K562 (cell line): ENCODE measurements at regions not wholly inside any gene's neighbourhood (a gene's known extent, or its start where the extent isn't known, plus 50 kb on each side); places are given as distances from the start of the nearest gene placed in this dataset.
A peak's percentile ranks its signal among the peaks of the same experiment; 100 is the strongest.

Experiments used
- ATAC-seq: fragments of 200-7000 bp; cut with Tn5 transposase; 3 replicates; pipeline ENCODE4 v1.9.1; 2020; ENCODE audit warnings: moderate library complexity
- BruUV-seq: library from RNA; stranded (reverse); fragments of 400-500 nt; replicated peaks from 2 replicates; lab custom pipeline; 2021; lab: Mats Ljungman, UMichigan
- CTCF ChIA-PET: fragments of 300-600 bp; formaldehyde crosslinking; extraction: SDS; loops from one replicate; lab custom pipeline; 2021; ENCODE audit warnings: low intra/inter-chr PET ratio; lab: Yijun Ruan, JAX
- POLR2A ChIA-PET: fragments of 300-600, 350-650 bp; sonication (Branson Sonifier 250); formaldehyde crosslinking; extraction: SDS; loops from one replicate; lab custom pipeline; 2021; ENCODE audit warnings: antibody characterized with exemption, inconsistent platforms; lab: Yijun Ruan, JAX
- DNase-seq, 4 experiments: peaks; one replicate each; pipeline versions ENCODE4 v3.0.0 to v3.0.0-alpha.2; 2011 to 2018; ENCODE audit warnings: low spot score in 3 of 4, mixed read lengths in 3 of 4; ENCODE audit errors: extremely low read depth in 1 of 4
- FAIRE-seq: peaks from 2 replicates; lab custom pipeline; 2011; peaks lifted over from hg19 to GRCh38; lab: Jason Lieb, UNC
- H2AFZ ChIP-seq: 2 replicates; pipeline ENCODE4 v1.6.0; 2011; ENCODE audit warnings: low read depth, low read length, control low read depth, inconsistent platforms
- H3K27ac ChIP-seq: fragments of 200-600 bp; 3 replicates; pipeline ENCODE4 v1.8.0; 2011; ENCODE audit warnings: low read depth, mild to moderate bottlenecking, control low read depth, inconsistent platforms, low read length, moderate library complexity, mixed read lengths; ENCODE audit errors: extremely low read depth
- H3K27me3 ChIP-seq, 2 experiments: fragments of 300-600 bp in 1 of 2; 2 replicates in 1 of 2; 3 replicates in 1 of 2; pipeline versions ENCODE4 v1.6.0 to v1.8.0; 2011; ENCODE audit warnings: inconsistent platforms in 2 of 2, low read length in 2 of 2, mild to moderate bottlenecking in 1 of 2, mixed read lengths in 1 of 2, moderate library complexity in 1 of 2; ENCODE audit not compliant: control insufficient read depth in 2 of 2, insufficient read depth in 2 of 2
- H3K36me3 ChIP-seq: fragments of 300-600 bp; 3 replicates; pipeline ENCODE4 v1.8.0; 2011; ENCODE audit warnings: mild to moderate bottlenecking, low read length, inconsistent platforms; ENCODE audit not compliant: control insufficient read depth, insufficient read depth
- H3K4me1 ChIP-seq, 2 experiments: fragments of 200-600 bp in 1 of 2; replicated peaks in 1 of 2; 2 replicates in 1 of 2; 3 replicates in 1 of 2; pipeline versions ENCODE4 v1.5.1 to v1.8.0; 2011; ENCODE audit warnings: inconsistent platforms in 2 of 2, low read length in 2 of 2, mild to moderate bottlenecking in 1 of 2, mixed read lengths in 1 of 2, moderate library complexity in 1 of 2; ENCODE audit not compliant: control insufficient read depth in 2 of 2, insufficient read depth in 2 of 2
- H3K4me2 ChIP-seq: 2 replicates; pipeline ENCODE4 v1.6.1; 2011; ENCODE audit warnings: low read length, control low read depth, inconsistent platforms, mixed read lengths; ENCODE audit not compliant: insufficient read depth
- H3K4me3 ChIP-seq: fragments of 200-600 bp; sonication (generic), shearing (Covaris generic); 2 replicates; pipeline ENCODE4 v1.5.1; 2016; ENCODE audit warnings: control low read depth, inconsistent platforms
- H3K79me2 ChIP-seq: fragments of 200-600 bp; 3 replicates; pipeline ENCODE4 v1.8.0; 2011; ENCODE audit warnings: low read length, inconsistent platforms; ENCODE audit not compliant: control insufficient read depth, insufficient read depth
- H3K9ac ChIP-seq, 2 experiments: 2 replicates each; pipeline versions ENCODE4 v1.6.0 to v1.6.1; 2011; ENCODE audit warnings: low read depth in 2 of 2, low read length in 2 of 2, control low read depth in 1 of 2, inconsistent platforms in 1 of 2, mild to moderate bottlenecking in 1 of 2, mixed read lengths in 1 of 2; ENCODE audit not compliant: insufficient read depth in 1 of 2
- H3K9me1 ChIP-seq: one replicate; pipeline ENCODE4 v1.6.0; 2011; ENCODE audit warnings: inconsistent platforms, mild to moderate bottlenecking, low read length, moderate library complexity; ENCODE audit not compliant: control insufficient read depth, insufficient read depth
- H3K9me3 ChIP-seq: replicated peaks from 2 replicates; pipeline ENCODE4 v1.5.1; 2011; ENCODE audit warnings: low read depth, low read length, inconsistent platforms; ENCODE audit not compliant: control insufficient read depth, insufficient read depth
- H4K20me1 ChIP-seq: replicated peaks from 2 replicates; pipeline ENCODE4 v1.6.1; 2011; ENCODE audit warnings: low read length, inconsistent platforms, mixed read lengths; ENCODE audit not compliant: control insufficient read depth, insufficient read depth
- NFATC3 ChIP-seq: fragments of 450-650 bp; IDR thresholded peaks from 2 replicates; pipeline ENCODE4 v1.6.1; 2017; ENCODE audit warnings: mild to moderate bottlenecking
- NFIX ChIP-seq: fragments of 250-450 bp; sonication (Bioruptor Pico); IDR thresholded peaks from 2 replicates; pipeline ENCODE4 v1.4.0; 2020; ENCODE audit warnings: low read depth, mild to moderate bottlenecking, moderate library complexity
- ZFPM2 ChIP-seq: fragments of 250-450 bp; sonication (Bioruptor Pico); IDR thresholded peaks from 2 replicates; pipeline ENCODE4 v1.5.1; 2022; ENCODE audit warnings: mild to moderate bottlenecking
- WGBS: fragments of 100-300 bp; shearing (Covaris generic); methylation state at CpG from one replicate; pipeline ENCODE4 v1.1.6; 2016; ENCODE audit warnings: low coverage, mixed read lengths; ENCODE audit not compliant: insufficient coverage; ENCODE audit errors: missing lambda C conversion rate; 5-methylcytosine and 5-hydroxymethylcytosine counted together
- in situ Hi-C: fragments of 300-500 bp; cut with MboI; formaldehyde crosslinking; loops from 4 replicates; pipeline ENCODE4 v1.15.0; 2018; ENCODE audit warnings: inconsistent platforms, mixed read lengths
- intact Hi-C: fragments of 100-400 bp; cut with micrococcal nuclease; formaldehyde crosslinking; loops from 2 replicates; pipeline ENCODE4 v1.14.2; 2022
- TF ChIP-seq, protein P1 (sequence below): fragments of 450-650 bp; IDR thresholded peaks from 2 replicates; pipeline ENCODE4 v1.6.1; 2016; ENCODE audit warnings: borderline replicate concordance
- TF ChIP-seq, protein P2 (sequence below), 2 experiments: fragments of 450-650 bp in 1 of 2; sonication (generic) in 1 of 2; formaldehyde crosslinking in 1 of 2; IDR thresholded peaks in 1 of 2; conservative IDR thresholded peaks in 1 of 2; 2 replicates each; pipeline versions ENCODE4 v1.6.1 to v1.8.1; 2016 to 2023; ENCODE audit warnings: mild to moderate bottlenecking in 2 of 2, moderate library complexity in 2 of 2, inconsistent platforms in 1 of 2, missing genetic modification reagents in 1 of 2

DNA sequence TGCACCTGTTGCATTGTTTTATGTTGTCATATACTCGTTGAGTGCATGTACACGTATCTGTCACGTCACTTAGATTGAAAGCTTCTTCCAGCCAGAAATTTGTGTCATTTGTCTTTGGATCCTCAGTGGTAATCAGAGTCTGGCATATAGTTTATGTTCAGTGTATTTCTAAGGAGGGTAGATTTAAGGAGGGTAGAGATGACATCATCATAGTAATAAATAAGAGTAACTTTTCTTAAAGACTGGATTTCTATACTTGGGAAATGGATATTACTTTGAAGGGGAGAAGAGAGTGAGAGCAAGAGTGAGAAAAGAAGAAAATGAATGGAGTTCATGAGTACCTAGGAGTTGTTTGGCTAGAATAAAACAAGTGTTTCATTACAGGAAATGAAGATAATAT is 255.0 kb upstream of the SASH1 start:
- 0% methylated on average over 3 of the region's 3 CpGs for WGBS
- CTCF ChIA-PET, result no interaction called here

DNA sequence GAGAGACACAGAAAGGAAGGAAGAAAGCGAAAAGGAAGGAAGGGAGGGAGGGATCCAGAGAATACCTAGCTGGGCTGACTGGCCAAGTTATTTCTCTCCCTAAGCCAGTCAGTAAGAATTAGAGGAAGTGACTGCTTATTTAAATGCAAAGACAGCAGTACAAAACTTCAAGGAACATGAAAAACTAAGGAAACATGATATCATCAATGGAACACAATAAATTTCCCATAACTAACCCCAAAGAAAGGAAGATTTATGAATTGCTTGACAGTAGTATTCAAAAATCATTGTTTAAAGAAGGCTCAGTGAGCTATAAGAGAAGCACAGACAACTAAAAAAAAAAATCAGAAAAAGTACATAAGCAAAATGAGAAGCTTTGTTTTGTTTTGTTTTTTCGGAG is 252.3 kb upstream of the SASH1 start:
- no TSS peak for BruUV-seq
- Histone ChIP-seq H3K4me3 (no peak overlapping the region), H3K27ac (no peak overlapping the region), H3K4me2 (no peak overlapping the region), H4K20me1 (no peaks in the 10 kb centered on the region), H2AFZ (no peak overlapping the region), H3K9me1 (no peaks in the 10 kb centered on the region), H3K4me1 (no peaks in the 10 kb centered on the region), H3K9ac (no peak overlapping the region), H3K27me3 (no peaks in the 10 kb centered on the region), H3K9me3 (no peaks in the 10 kb centered on the region), H3K36me3 (no peaks in the 10 kb centered on the region), H3K79me2 (no peaks in the 10 kb centered on the region)
- no peak for DNase-seq
- POLR2A ChIA-PET, result no interaction called here
- CTCF ChIA-PET, result no interaction called here
- TF ChIP-seq NFATC3 (no peak), ZFPM2 (CRISPR knock-in tag) (no peak)
- TF ChIP-seq, protein P1, sequence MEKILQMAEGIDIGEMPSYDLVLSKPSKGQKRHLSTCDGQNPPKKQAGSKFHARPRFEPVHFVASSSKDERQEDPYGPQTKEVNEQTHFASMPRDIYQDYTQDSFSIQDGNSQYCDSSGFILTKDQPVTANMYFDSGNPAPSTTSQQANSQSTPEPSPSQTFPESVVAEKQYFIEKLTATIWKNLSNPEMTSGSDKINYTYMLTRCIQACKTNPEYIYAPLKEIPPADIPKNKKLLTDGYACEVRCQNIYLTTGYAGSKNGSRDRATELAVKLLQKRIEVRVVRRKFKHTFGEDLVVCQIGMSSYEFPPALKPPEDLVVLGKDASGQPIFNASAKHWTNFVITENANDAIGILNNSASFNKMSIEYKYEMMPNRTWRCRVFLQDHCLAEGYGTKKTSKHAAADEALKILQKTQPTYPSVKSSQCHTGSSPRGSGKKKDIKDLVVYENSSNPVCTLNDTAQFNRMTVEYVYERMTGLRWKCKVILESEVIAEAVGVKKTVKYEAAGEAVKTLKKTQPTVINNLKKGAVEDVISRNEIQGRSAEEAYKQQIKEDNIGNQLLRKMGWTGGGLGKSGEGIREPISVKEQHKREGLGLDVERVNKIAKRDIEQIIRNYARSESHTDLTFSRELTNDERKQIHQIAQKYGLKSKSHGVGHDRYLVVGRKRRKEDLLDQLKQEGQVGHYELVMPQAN, result no peak
- WGBS, result 5% methylated on average over 2 of the region's 2 CpGs
- FAIRE-seq, result no peak
- ATAC-seq, result no peak
- intact Hi-C loops (no loop called here), in situ Hi-C loops (no loop called here)

More for the DNA sequence above, 255.0 kb upstream of the SASH1 start:
- POLR2A ChIA-PET, result no interaction called here
- intact Hi-C loops (no loop called here), in situ Hi-C loops (no loop called here)
- no TSS peak for BruUV-seq
- ATAC-seq (no peak), DNase-seq (no peak), FAIRE-seq (no peak)
- Histone ChIP-seq H3K9me1 (no peaks in the 10 kb centered on the region), H3K4me2 (no peak overlapping the region), H3K27ac (no peak overlapping the region), H3K4me1 (no peaks in the 10 kb centered on the region), H3K4me3 (no peak overlapping the region), H3K9me3 (no peaks in the 10 kb centered on the region), H3K36me3 (no peaks in the 10 kb centered on the region), H2AFZ (no peak overlapping the region), H3K79me2 (no peaks in the 10 kb centered on the region), H4K20me1 (no peaks in the 10 kb centered on the region), H3K27me3 (no peaks in the 10 kb centered on the region), H3K9ac (no peak overlapping the region)
- TF ChIP-seq, protein P2, sequence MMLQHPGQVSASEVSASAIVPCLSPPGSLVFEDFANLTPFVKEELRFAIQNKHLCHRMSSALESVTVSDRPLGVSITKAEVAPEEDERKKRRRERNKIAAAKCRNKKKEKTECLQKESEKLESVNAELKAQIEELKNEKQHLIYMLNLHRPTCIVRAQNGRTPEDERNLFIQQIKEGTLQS (IDR thresholded peaks at IDR 0.05), result peak; percentile 56
- TF ChIP-seq, protein P2 (CRISPR knock-in tag; conservative IDR thresholded peaks at IDR 0.05), result no peak
- TF ChIP-seq NFIX (CRISPR knock-in tag), result no peak
